ENCODE measurements at regions not wholly inside any gene's neighbourhood (a gene's known extent, or its start where the extent isn't known, plus 50 kb on each side); places are given as distances from the start of the nearest gene placed in this dataset.

DNA sequence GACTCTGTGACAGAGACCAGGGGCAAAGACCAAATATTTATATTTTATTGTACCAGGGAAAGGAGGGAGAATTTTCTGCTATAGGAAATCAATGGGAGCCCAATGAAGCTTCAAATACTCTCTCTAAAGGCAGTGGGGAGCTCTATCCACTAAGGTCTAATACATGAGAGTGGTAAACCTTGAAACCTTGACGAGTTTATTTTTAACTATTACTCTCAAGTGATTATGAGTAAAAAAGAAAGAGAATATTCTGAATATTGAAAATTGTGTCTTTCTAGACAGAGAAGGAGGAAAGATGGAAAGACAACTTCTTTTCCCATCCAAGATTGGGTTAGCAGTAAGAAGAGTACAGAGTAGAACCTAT lies 1722.1 kb upstream of the SEL1L start:
- in situ Hi-C loops (cut with MboI; ENCODE audit: low pct_unique_long_range_greater_than_20kb, low sequenced_read_pairs, unreplicated experiment): no loop called here
- TF ChIP-seq, protein P1, sequence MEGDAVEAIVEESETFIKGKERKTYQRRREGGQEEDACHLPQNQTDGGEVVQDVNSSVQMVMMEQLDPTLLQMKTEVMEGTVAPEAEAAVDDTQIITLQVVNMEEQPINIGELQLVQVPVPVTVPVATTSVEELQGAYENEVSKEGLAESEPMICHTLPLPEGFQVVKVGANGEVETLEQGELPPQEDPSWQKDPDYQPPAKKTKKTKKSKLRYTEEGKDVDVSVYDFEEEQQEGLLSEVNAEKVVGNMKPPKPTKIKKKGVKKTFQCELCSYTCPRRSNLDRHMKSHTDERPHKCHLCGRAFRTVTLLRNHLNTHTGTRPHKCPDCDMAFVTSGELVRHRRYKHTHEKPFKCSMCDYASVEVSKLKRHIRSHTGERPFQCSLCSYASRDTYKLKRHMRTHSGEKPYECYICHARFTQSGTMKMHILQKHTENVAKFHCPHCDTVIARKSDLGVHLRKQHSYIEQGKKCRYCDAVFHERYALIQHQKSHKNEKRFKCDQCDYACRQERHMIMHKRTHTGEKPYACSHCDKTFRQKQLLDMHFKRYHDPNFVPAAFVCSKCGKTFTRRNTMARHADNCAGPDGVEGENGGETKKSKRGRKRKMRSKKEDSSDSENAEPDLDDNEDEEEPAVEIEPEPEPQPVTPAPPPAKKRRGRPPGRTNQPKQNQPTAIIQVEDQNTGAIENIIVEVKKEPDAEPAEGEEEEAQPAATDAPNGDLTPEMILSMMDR (IDR thresholded peaks at IDR 0.05; ENCODE audit: extremely low read depth, insufficient read depth, missing control alignments): no peak

DNA sequence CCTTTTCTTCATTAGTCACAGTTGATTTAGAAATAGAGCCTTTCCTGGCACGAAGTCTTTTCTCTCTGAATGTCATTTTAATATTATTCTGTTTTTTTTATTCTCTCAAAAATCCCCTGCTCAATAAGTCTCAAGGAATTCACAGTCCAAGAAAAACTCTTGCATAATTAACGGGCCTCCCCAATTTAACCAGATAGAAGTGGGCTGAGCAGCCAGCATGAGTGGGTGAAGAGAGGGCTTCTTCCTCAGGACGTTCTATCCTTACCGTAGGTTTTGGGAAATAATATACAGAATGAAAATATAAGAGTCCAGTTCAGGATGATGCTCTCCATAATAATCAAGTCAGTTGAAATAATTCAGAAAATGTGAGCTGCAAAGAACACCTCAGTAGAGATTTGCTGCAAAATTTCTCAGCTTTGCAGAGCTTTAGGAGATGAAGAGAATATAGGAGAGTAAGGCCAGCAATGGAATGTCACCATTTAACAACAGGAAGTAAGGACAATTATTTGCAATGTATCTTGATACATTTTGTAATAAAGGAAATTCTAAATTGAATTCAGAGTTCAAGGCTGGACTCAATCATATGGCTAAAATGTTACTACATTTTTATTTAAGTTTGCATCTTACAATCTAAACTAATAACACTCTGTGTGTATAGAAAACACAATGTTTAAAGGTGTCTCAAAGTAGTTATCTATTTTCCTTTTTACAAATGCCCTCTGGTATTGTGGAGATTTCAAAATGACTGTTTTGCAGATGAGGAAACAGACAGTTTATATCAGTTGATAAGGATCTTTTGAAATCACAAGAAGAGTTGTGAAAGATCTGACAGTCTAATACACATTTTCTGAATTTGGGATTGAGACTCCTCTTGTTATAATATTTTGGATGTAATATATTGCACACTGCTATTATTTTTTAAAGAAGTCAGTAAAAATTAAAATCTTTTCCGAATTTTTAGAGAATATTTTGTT lies 1724.1 kb upstream of the SEL1L start:
- TF ChIP-seq, protein P1 (IDR thresholded peaks at IDR 0.05; ENCODE audit: extremely low read depth, insufficient read depth, missing control alignments): no peak
- in situ Hi-C loops (cut with MboI; ENCODE audit: low pct_unique_long_range_greater_than_20kb, low sequenced_read_pairs, unreplicated experiment): no loop called here
- DNase-seq (ENCODE audit: low spot score): no peak

More for the DNA sequence above, 1722.1 kb upstream of the SEL1L start:
- no peak for DNase-seq (ENCODE audit: low spot score)

DNA sequence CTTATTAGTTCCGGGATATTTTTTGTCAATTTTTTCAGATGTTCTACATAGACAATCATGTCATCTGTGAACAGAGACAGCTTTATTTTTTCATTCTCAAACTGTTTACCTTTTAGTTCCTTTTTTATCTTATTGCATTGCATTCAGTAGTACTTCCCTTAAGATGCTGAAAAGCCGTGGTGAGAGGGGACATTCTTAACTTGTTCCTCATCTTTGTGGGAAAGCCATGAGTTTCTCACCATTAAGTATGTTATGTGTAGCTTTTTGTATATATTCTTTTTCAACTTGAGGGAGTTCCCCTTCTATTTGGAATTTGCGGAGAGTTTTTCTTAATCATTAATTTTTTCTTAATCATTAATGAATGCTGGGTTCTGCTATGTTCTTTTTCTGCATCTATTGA lies 1727.1 kb upstream of the SEL1L start:
- in situ Hi-C loops (cut with MboI; ENCODE audit: low pct_unique_long_range_greater_than_20kb, low sequenced_read_pairs, unreplicated experiment): no loop called here
- TF ChIP-seq, protein P1 (IDR thresholded peaks at IDR 0.05; ENCODE audit: extremely low read depth, insufficient read depth, missing control alignments): no peak
- no peak for DNase-seq (ENCODE audit: low spot score)

DNA sequence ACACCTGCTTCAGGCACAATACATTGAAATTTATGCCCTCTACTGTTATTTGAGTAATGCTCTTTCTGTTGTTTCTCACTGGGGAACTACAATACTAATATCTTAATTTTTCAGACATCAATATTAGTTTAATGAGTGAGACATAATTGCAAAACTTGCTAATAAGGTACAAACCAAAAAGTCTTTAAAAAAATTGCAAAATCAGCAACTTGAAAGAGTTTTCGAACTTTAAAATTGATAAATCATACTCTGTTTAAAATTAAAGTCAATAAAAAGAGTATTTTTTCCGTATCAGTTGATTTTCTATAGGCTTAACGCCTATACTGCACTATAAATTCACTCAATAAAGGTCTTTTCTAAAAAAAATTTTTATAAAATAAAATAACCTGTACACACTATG lies 1735.9 kb upstream of the SEL1L start:
- in situ Hi-C loops (cut with MboI; ENCODE audit: low pct_unique_long_range_greater_than_20kb, low sequenced_read_pairs, unreplicated experiment): no loop called here
- TF ChIP-seq, protein P1 (IDR thresholded peaks at IDR 0.05; ENCODE audit: extremely low read depth, insufficient read depth, missing control alignments): no peak

DNA sequence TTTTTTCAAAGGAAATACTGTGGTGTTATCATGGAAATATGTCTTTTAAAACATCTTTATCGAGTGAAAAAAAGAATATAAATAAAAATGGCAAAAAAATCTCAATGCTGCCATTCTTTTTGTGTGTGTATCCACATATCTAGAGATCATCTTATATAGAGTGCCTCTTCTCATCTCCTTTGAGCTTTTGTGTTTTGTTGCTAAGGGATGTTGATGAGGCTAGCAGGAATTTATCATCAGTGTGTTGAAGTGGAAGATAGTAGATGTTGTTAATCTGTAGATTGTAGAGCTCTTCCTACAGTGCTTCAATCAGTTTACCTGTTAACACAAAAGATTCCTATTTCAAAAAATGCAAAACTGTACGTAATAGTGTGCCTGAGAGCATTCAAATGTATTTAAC lies 1738.0 kb upstream of the SEL1L start:
- in situ Hi-C loops (cut with MboI; ENCODE audit: low pct_unique_long_range_greater_than_20kb, low sequenced_read_pairs, unreplicated experiment): no loop called here
- no peak for DNase-seq (ENCODE audit: low spot score)
- TF ChIP-seq, protein P1 (IDR thresholded peaks at IDR 0.05; ENCODE audit: extremely low read depth, insufficient read depth, missing control alignments): no peak

More for the DNA sequence above, 1735.9 kb upstream of the SEL1L start:
- DNase-seq (ENCODE audit: low spot score): no peak

DNA sequence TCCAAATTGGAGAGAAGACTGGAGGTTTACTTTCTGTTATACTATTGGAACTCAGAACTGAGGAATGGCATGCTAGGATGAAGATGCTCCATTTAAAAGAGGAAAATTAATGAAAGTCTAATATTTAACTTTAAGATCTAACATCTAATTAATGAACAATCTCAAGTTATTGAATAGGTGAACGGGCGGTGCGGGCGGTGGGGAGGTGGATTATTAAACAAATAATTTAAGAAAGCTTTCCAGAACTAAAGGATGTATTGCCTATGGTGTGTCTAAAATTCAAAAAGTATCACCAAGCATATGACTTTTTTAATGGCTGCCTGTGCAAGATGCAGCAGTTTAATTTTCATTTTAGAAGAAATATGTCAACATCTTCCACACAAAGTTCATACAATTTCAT lies 1747.1 kb upstream of the SEL1L start:
- TF ChIP-seq, protein P1 (IDR thresholded peaks at IDR 0.05; ENCODE audit: extremely low read depth, insufficient read depth, missing control alignments): no peak
- in situ Hi-C loops (cut with MboI; ENCODE audit: low pct_unique_long_range_greater_than_20kb, low sequenced_read_pairs, unreplicated experiment): no loop called here
- no peak for DNase-seq (ENCODE audit: low spot score)
